Retinal pigment epithelial cell (primary cell): ENCODE measurements at regions not wholly inside any gene's neighbourhood (a gene's known extent, or its start where the extent isn't known, plus 50 kb on each side); places are given as distances from the start of the nearest gene placed in this dataset.

Experiments
- DNase-seq: peaks from one replicate; pipeline ENCODE4 v3.0.0-alpha.2; 2010; ENCODE audit warnings: low read depth
- H3K4me3 ChIP-seq: 2 replicates; pipeline ENCODE4 v1.5.1; 2011; ENCODE audit warnings: mild to moderate bottlenecking, low read length, control low read depth, moderate library complexity
- CTCF ChIP-seq: conservative IDR thresholded peaks from 2 replicates; pipeline ENCODE4 v1.5.1; 2011; ENCODE audit warnings: low read depth, low read length, control low read depth, inconsistent platforms

- no peak overlapping the region for H3K4me3 ChIP-seq
- DNase-seq, result peak; percentile 13
- no peak for TF ChIP-seq CTCF
Measured at GRCh38 chr18:53790786-53791185, 433.7 kb downstream of the MBD2 start.

DNA sequence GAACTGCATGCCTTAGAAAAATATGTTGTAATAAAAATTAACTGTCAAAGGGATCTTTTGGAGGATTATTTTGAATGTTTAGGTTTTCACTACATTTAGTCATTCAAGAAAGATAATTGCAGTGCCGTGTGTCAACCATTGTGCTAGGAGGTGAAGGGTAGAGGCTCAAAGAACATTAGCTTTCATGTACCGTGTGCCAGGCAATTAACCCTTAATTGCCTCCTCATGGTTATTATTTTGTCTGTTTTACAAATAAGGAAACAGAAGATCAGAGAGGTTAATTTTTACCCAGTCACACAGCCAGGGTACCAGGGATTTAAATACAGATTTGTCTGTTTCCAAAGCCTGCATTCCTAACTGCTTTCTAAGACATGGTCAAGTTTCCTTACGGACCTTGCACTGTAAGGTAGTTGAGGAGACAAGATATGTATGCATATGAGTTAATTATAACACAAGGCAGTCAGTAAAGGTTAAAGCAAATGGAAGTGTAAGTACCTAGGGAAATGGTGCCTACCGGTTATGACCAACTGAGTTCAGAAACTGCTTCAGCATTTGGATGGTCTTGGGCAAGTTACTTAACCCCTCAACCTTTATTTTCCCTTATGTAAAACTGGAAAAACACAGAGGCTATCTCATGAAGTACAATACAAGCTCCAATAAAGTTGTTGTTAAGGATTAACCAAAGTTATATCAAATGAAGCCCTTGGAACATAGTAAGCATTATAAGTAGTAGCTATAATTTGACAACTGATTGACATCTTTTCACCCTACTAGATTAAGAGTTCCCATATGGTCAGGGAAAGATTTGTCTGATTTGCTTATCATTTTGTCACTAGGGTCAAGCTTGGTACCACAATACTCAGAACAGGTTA is 434.9 kb downstream of the MBD2 start:
- no peak for TF ChIP-seq CTCF
- H3K4me3 ChIP-seq, result no peak overlapping the region
- no peak for DNase-seq

DNA sequence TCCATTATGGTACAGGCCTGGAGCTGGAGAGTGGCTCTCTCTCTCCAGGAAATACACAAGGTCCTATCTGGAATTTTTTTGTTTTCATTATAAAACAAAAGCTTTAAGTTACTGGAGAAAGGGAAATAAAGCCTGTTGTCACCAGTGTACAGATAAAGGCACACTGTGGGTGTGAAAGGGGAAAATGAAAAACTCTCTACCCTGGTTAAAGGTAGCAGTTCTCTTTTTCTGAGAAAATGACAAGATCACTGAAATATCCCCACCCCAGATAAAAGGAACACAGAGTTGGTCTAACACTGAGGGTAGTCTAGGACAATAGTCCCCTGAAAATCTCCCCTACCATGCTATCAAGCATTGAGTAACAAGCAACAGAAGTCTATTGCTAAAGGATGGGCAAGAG is 438.7 kb downstream of the MBD2 start:
- H3K4me3 ChIP-seq, result no peak overlapping the region
- DNase-seq, result no peak
- TF ChIP-seq CTCF, result no peak

GRCh38 chr18:53784253-53784652 is 440.2 kb downstream of the MBD2 start:
- no peak overlapping the region for H3K4me3 ChIP-seq
- no peak for DNase-seq
- no peak for TF ChIP-seq CTCF

DNA sequence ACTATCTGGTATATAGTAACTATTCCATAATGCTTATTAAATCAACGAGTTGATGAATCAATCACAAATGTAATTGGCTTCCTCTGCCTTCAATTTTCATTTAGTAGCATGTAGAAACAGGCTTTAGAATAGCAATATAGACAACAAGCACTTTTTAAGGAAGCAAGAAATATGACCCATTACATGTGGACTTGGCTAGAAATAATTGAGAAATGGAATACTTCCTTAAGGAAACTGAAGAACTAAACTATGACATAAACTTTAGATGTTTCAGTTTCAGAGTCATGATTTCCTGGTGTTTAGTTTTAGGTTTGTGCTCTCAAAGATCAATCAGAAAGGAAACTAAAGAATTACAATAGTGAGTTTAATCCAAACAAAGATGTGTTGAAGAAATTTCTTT is 443.8 kb downstream of the MBD2 start:
- DNase-seq, result no peak
- no peak for TF ChIP-seq CTCF
- no peak overlapping the region for H3K4me3 ChIP-seq

- no peak for TF ChIP-seq CTCF
- no peak overlapping the region for H3K4me3 ChIP-seq
- DNase-seq, result no peak
Measured at GRCh38 chr18:53772293-53772692, 452.2 kb downstream of the MBD2 start.

DNA sequence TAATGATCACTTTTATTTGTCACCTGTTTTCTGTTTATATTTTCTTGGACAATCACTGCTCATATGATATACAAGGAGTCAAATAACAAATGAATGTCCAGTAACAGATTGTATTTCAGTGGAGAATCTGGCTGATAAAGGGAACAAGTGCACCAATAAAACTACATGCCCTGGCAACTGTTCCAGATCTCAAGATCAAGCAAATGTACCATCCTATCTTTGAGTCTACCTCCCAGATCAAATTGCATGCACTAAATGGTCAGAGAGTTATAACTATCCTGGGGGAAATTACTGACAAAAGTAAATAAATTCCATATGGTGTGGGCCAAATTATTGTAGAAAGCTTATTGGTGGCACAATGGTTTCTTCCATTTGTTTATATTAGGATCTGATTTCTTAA is 452.8 kb downstream of the MBD2 start:
- TF ChIP-seq CTCF, result no peak
- H3K4me3 ChIP-seq, result no peak overlapping the region
- no peak for DNase-seq
